NCI-H1092 treated with DMSO at 0.1 percent for 48 hours (cell line): ENCODE measurements at regions not wholly inside any gene's neighbourhood (a gene's known extent, or its start where the extent isn't known, plus 50 kb on each side); places are given as distances from the start of the nearest gene placed in this dataset.
"Not testable (repeated sequence)": the region's sequence is repeated elsewhere in the genome, so short reads cannot be mapped to it uniquely, and the experiment has no call there.

Experiments used
- DNase-seq: peaks from one replicate; lab custom pipeline; 2025; lab: John Stamatoyannopoulos, UW

GRCh38 chr11:57047610-57048009 lies 58.9 kb downstream of the OR5AK2 start:
- DNase-seq: no peak

GRCh38 chr11:57049749-57050148 lies 61.0 kb downstream of the OR5AK2 start:
- no peak for DNase-seq

- no peak for DNase-seq
Observed at GRCh38 chr11:57054817-57055216, 66.1 kb downstream of the OR5AK2 start.

GRCh38 chr11:57055744-57056143 lies 67.0 kb downstream of the OR5AK2 start:
- no peak for DNase-seq

GRCh38 chr11:57056735-57057134 lies 68.0 kb downstream of the OR5AK2 start:
- no peak for DNase-seq

GRCh38 chr11:57057561-57057960 lies 68.8 kb downstream of the OR5AK2 start:
- no peak for DNase-seq

- not testable (repeated sequence) for DNase-seq
Observed at GRCh38 chr11:57062957-57063356, 74.2 kb downstream of the OR5AK2 start.

- no peak for DNase-seq
Observed at GRCh38 chr11:57069942-57070341, 81.2 kb downstream of the OR5AK2 start.

GRCh38 chr11:57071829-57072228 lies 83.1 kb downstream of the OR5AK2 start:
- DNase-seq: no peak

GRCh38 chr11:57072640-57073039 lies 83.9 kb downstream of the OR5AK2 start:
- DNase-seq: no peak

GRCh38 chr11:57073128-57073527 lies 84.4 kb downstream of the OR5AK2 start:
- DNase-seq: no peak

- DNase-seq: no peak
Observed at GRCh38 chr11:57081356-57081755, 92.6 kb downstream of the OR5AK2 start.

GRCh38 chr11:57082125-57082524 lies 93.4 kb downstream of the OR5AK2 start:
- no peak for DNase-seq

- no peak for DNase-seq
Observed at GRCh38 chr11:57083641-57084385, 95.1 kb downstream of the OR5AK2 start.

GRCh38 chr11:57085611-57086010 lies 96.1 kb upstream of the LRRC55 start:
- peak; percentile 10 for DNase-seq

GRCh38 chr11:57087991-57088390 lies 93.8 kb upstream of the LRRC55 start:
- DNase-seq: no peak

- DNase-seq: no peak
Observed at GRCh38 chr11:57092028-57092698, 89.6 kb upstream of the LRRC55 start.

GRCh38 chr11:57094181-57094935 lies 87.4 kb upstream of the LRRC55 start:
- DNase-seq: no peak

- DNase-seq: no peak
Observed at GRCh38 chr11:57095417-57095816, 86.3 kb upstream of the LRRC55 start.

- DNase-seq: no peak
Observed at GRCh38 chr11:57095896-57096295, 85.9 kb upstream of the LRRC55 start.

- no peak for DNase-seq
Observed at GRCh38 chr11:57097149-57097548, 84.6 kb upstream of the LRRC55 start.

- no peak for DNase-seq
Observed at GRCh38 chr11:57098191-57098590, 83.6 kb upstream of the LRRC55 start.
